Suprapubic skin (tissue), 4 donors: ENCODE measurements at regions not wholly inside any gene's neighbourhood (a gene's known extent, or its start where the extent isn't known, plus 50 kb on each side); places are given as distances from the start of the nearest gene placed in this dataset.

Experiments
- EP300 ChIP-seq: sonication (generic); formaldehyde crosslinking; IDR thresholded peaks from one replicate; pipeline ENCODE4 v1.6.1; 2017; ENCODE audit warnings: antibody characterized with exemption
- POLR2A ChIP-seq, 2 donors: fragments of 450-650 bp; IDR thresholded peaks; one replicate each; pipeline ENCODE4 v1.6.1; 2017; ENCODE audit warnings: antibody characterized with exemption in 2 of 2, mild to moderate bottlenecking in 2 of 2, moderate library complexity in 2 of 2
- POLR2AphosphoS5 ChIP-seq, 3 donors: sonication (generic); formaldehyde crosslinking; IDR thresholded peaks; one replicate each; pipeline ENCODE4 v1.6.1; 2017; ENCODE audit warnings: antibody characterized with exemption in 3 of 3
- TF ChIP-seq, protein P1 (sequence below), 2 donors: fragments of 200-600 bp in 1 of 2; fragments of 450-650 bp in 1 of 2; sonication (generic) in 1 of 2; IDR thresholded peaks; one replicate each; pipeline ENCODE4 v1.5.1; 2016 to 2019; ENCODE audit warnings: antibody characterized with exemption in 2 of 2, mild to moderate bottlenecking in 1 of 2, moderate library complexity in 1 of 2

DNA sequence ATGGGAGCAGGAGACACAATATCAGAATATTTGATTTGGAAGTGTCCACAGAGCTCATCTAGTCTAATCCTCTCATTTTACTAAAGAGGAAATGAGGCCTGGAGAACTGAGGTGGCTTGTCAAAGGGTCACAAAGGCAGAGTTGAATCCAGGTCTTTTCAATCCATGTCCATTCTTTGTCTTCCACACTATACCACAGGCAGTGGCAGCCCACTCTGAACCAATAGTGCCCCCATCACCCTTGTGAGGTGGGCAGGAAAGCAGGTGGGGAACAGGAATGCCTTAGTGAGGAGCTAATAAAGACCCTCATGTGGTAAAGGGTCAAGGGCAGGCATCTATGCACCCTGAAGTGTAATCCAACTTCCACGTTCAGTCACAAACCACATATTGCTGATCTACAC, 134.8 kb upstream of the EGLN3 start:
- TF ChIP-seq, protein P1, sequence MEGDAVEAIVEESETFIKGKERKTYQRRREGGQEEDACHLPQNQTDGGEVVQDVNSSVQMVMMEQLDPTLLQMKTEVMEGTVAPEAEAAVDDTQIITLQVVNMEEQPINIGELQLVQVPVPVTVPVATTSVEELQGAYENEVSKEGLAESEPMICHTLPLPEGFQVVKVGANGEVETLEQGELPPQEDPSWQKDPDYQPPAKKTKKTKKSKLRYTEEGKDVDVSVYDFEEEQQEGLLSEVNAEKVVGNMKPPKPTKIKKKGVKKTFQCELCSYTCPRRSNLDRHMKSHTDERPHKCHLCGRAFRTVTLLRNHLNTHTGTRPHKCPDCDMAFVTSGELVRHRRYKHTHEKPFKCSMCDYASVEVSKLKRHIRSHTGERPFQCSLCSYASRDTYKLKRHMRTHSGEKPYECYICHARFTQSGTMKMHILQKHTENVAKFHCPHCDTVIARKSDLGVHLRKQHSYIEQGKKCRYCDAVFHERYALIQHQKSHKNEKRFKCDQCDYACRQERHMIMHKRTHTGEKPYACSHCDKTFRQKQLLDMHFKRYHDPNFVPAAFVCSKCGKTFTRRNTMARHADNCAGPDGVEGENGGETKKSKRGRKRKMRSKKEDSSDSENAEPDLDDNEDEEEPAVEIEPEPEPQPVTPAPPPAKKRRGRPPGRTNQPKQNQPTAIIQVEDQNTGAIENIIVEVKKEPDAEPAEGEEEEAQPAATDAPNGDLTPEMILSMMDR (IDR thresholded peaks at IDR 0.05) = no peak
- TF ChIP-seq POLR2A (IDR thresholded peaks at IDR 0.05) (no peak), EP300 (no peak), POLR2AphosphoS5 (IDR thresholded peaks at IDR 0.05) (no peak)
